ENCODE measurements at regions not wholly inside any gene's neighbourhood (a gene's known extent, or its start where the extent isn't known, plus 50 kb on each side); places are given as distances from the start of the nearest gene placed in this dataset.

DNA sequence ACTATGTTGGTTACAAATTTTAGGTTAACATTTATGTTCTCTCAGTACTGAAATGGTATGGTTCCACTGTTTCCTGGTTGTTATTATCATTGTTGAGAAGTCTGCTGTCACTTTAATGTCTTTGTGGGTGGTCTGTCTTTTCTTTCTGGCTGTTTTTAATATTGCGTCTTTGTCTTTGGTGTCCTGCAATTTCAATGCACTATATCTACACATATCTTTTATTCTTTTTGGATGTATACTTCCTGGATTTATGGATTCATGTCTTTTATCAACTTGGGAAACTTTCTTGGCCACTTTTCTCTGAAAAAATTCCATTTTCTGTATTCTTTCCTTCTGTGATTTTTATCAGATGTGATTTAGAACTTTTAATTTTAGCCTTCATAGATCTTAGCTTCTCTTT, 250.2 kb downstream of the BUB3 start:
- TF ChIP-seq POLR2AphosphoS5 (IDR thresholded peaks at IDR 0.05), result no peak
- TF ChIP-seq, protein P1, sequence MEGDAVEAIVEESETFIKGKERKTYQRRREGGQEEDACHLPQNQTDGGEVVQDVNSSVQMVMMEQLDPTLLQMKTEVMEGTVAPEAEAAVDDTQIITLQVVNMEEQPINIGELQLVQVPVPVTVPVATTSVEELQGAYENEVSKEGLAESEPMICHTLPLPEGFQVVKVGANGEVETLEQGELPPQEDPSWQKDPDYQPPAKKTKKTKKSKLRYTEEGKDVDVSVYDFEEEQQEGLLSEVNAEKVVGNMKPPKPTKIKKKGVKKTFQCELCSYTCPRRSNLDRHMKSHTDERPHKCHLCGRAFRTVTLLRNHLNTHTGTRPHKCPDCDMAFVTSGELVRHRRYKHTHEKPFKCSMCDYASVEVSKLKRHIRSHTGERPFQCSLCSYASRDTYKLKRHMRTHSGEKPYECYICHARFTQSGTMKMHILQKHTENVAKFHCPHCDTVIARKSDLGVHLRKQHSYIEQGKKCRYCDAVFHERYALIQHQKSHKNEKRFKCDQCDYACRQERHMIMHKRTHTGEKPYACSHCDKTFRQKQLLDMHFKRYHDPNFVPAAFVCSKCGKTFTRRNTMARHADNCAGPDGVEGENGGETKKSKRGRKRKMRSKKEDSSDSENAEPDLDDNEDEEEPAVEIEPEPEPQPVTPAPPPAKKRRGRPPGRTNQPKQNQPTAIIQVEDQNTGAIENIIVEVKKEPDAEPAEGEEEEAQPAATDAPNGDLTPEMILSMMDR (IDR thresholded peaks at IDR 0.05), result no peak
- no peak for TF ChIP-seq POLR2A (IDR thresholded peaks at IDR 0.05)
